PFSK-1 (cell line): ENCODE measurements at regions not wholly inside any gene's neighbourhood (a gene's known extent, or its start where the extent isn't known, plus 50 kb on each side); places are given as distances from the start of the nearest gene placed in this dataset.

Source experiments
- FOXP2 ChIP-seq: optimal IDR thresholded peaks from 2 replicates; pipeline ENCODE3; 2011; ENCODE audit warnings: borderline replicate concordance, control low read depth, inconsistent platforms; ENCODE audit not compliant: insufficient read depth; ENCODE audit errors: extremely low read length, extremely low read depth
- POLR2AphosphoS5 ChIP-seq: IDR thresholded peaks from 2 replicates; pipeline ENCODE4 v1.6.1; 2012; ENCODE audit warnings: low read depth, mild to moderate bottlenecking, control low read depth, low read length, moderate library complexity
- SIN3A ChIP-seq: IDR thresholded peaks from 2 replicates; pipeline ENCODE4 v1.6.1; 2012; ENCODE audit warnings: mild to moderate bottlenecking, low read length, moderate library complexity, borderline replicate concordance; ENCODE audit not compliant: insufficient read depth
- TAF1 ChIP-seq: IDR thresholded peaks from 2 replicates; pipeline ENCODE4 v1.6.1; 2012; ENCODE audit warnings: low read length, control low read depth, borderline replicate concordance; ENCODE audit not compliant: insufficient read depth
- TF ChIP-seq, protein P1 (sequence below), 2 experiments: IDR thresholded peaks; 2 replicates each; pipeline versions ENCODE4 v1.6.1 to v1.8.0; 2011 to 2012; ENCODE audit warnings: low read depth in 2 of 2, low read length in 2 of 2, control low read depth in 1 of 2, inconsistent platforms in 1 of 2, mild to moderate bottlenecking in 1 of 2, moderate library complexity in 1 of 2; ENCODE audit not compliant: insufficient read depth in 1 of 2

GRCh38 chr12:111193977-111194702, 174.8 kb downstream of the PHETA1 start:
- no peak for TF ChIP-seq SIN3A
- TF ChIP-seq, protein P1, sequence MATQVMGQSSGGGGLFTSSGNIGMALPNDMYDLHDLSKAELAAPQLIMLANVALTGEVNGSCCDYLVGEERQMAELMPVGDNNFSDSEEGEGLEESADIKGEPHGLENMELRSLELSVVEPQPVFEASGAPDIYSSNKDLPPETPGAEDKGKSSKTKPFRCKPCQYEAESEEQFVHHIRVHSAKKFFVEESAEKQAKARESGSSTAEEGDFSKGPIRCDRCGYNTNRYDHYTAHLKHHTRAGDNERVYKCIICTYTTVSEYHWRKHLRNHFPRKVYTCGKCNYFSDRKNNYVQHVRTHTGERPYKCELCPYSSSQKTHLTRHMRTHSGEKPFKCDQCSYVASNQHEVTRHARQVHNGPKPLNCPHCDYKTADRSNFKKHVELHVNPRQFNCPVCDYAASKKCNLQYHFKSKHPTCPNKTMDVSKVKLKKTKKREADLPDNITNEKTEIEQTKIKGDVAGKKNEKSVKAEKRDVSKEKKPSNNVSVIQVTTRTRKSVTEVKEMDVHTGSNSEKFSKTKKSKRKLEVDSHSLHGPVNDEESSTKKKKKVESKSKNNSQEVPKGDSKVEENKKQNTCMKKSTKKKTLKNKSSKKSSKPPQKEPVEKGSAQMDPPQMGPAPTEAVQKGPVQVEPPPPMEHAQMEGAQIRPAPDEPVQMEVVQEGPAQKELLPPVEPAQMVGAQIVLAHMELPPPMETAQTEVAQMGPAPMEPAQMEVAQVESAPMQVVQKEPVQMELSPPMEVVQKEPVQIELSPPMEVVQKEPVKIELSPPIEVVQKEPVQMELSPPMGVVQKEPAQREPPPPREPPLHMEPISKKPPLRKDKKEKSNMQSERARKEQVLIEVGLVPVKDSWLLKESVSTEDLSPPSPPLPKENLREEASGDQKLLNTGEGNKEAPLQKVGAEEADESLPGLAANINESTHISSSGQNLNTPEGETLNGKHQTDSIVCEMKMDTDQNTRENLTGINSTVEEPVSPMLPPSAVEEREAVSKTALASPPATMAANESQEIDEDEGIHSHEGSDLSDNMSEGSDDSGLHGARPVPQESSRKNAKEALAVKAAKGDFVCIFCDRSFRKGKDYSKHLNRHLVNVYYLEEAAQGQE (IDR thresholded peaks at IDR 0.05; ENCODE audit: insufficient read depth in 1 of 2, low read depth in 2 of 2, low read length in 2 of 2): no peak
- TF ChIP-seq TAF1: no peak
- TF ChIP-seq FOXP2: no peak
- TF ChIP-seq POLR2AphosphoS5: no peak

- TF ChIP-seq TAF1 (no peak), FOXP2 (no peak), POLR2AphosphoS5 (no peak), SIN3A (no peak)
- TF ChIP-seq, protein P1 (IDR thresholded peaks at IDR 0.05; ENCODE audit: insufficient read depth in 1 of 2, low read depth in 2 of 2, low read length in 2 of 2): no peak
Measured at GRCh38 chr12:111193496-111193895, 175.4 kb downstream of the PHETA1 start.

DNA sequence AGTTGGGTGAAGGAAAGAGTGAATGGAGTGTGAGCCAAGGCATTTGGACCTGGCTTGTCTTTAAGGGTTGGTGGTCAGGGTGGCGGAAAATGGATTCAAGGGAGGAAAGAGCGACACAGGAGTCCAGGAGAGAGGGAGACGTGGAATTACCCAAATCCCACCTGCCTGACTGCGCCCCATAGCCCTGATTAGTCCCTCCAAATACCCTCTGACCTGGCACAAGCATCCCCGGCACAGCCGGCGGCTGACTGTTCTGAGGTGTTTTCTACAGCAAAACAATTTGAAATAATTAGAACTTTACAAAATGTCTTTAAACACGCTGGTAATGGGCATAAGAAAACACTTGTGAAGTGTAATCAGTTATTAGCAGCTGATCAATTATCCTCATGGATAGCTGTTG, 175.8 kb downstream of the PHETA1 start:
- TF ChIP-seq SIN3A: no peak
- TF ChIP-seq, protein P1 (IDR thresholded peaks at IDR 0.05; ENCODE audit: insufficient read depth in 1 of 2, low read depth in 2 of 2, low read length in 2 of 2): no peak
- no peak for TF ChIP-seq FOXP2
- TF ChIP-seq POLR2AphosphoS5: no peak
- no peak for TF ChIP-seq TAF1

DNA sequence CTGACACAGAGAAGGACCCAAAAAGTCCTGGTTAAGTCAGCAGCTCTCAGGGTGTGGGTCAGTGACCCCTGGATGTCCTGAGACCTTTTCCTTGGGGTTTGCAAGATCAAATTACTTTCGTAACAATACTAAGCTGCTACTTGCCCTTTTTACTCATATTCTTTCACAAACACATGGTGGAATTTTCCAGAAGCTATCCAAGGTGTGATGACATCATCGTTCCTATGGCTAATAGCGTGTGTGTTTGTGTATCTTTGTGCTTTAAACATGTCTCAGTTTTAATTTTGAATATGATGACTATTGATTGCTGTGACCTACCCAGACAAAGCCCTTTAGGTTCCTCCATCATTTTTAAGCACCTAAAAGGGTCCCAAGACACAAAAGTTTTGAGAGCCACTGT, 176.2 kb downstream of the PHETA1 start:
- TF ChIP-seq TAF1 (no peak), POLR2AphosphoS5 (no peak), SIN3A (no peak)

DNA sequence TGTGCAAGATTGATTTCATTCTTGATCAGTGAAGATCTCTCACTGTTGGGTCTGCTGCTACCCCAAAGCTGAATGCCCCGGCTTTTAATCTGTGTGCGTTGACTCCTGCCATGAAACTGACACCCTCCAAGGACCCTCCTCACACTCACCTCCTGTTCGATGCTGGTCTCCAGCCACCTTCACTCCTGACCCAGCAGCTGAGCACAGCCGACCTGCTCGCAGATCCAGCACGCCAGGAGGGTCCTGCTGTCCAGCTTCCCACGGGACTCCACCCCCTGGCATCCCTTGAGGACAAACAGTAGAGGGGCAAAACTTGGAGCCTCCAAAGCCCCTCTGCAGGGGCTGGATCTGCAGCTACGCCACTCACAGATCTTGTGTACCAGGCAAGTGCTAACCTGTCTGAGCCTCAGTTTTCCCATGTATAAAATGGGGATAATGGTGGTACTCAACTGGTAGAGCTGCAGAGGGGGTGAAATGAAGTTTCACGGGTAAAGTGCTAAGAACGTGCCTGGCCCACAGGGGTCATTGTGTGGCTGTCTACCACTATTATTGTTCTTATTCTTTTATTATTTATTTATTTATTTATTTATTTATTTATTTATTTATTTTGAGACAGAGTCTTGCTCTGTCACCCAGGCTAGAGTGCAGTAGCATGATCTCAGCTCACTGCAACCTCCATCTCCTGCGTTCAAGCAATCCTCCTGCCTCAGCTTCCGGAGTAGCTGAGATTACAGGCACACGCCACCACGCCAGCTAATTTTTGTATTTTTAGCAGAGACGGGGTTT, 178.0 kb downstream of the PHETA1 start:
- TF ChIP-seq TAF1 (no peak), POLR2AphosphoS5 (no peak), SIN3A (no peak), FOXP2 (no peak)
- TF ChIP-seq, protein P1 (IDR thresholded peaks at IDR 0.05; ENCODE audit: insufficient read depth in 1 of 2, low read depth in 2 of 2, low read length in 2 of 2): no peak
